ENCODE measurements at regions not wholly inside any gene's neighbourhood (a gene's known extent, or its start where the extent isn't known, plus 50 kb on each side); places are given as distances from the start of the nearest gene placed in this dataset.
A peak's percentile ranks its signal among the peaks of the same experiment; 100 is the strongest.

- no peaks in the 10 kb centered on the region for H4K20me1 ChIP-seq (ENCODE audit: low read length)
- CTCF ChIA-PET = interaction anchor here (0.9 kb wide), 1 partner anchor 13 kb away, joined by 6 read pairs; no protein-coding TSS in a partner anchor
- H3K9me2 ChIP-seq (replicated peaks; ENCODE audit: low read length) = no peaks in the 10 kb centered on the region
- no peaks in the 10 kb centered on the region for H3K27me3 ChIP-seq (ENCODE audit: low read length)
- no peak for DNase-seq
- no peaks in the 10 kb centered on the region for H3K79me2 ChIP-seq (ENCODE audit: low read length)
- ATAC-seq = no peak
- intact Hi-C loops (cut with micrococcal nuclease) = loop anchor here (2.0 to 5.0 kb wide), 2 partner anchors 32 to 59 kb away; no protein-coding TSS in a partner anchor
- peak overlapping the region; percentile 82 for H3K27ac ChIP-seq (ENCODE audit: low read length)
- TF ChIP-seq EZH2 (IDR thresholded peaks at IDR 0.05; ENCODE audit: low read length, unreplicated experiment) = no peak
- TF ChIP-seq CTCF (conservative IDR thresholded peaks at IDR 0.05; ENCODE audit: low read depth, low read length) = no peak
- no peak for TF ChIP-seq EZH2phosphoT487 (IDR thresholded peaks at IDR 0.05; ENCODE audit: borderline replicate concordance, low read length)
- no peaks in the 10 kb centered on the region for H3F3A ChIP-seq (ENCODE audit: low read length, unreplicated experiment)
- peak overlapping the region; percentile 21; the same call in 1 of the 2 replicates for H3K9ac ChIP-seq (ENCODE audit: low read length)
- no peak overlapping the region for H3K4me3 ChIP-seq (ENCODE audit: low read length)
- no peak overlapping the region for H3K4me2 ChIP-seq (ENCODE audit: low read length)
- H3K9me3 ChIP-seq (ENCODE audit: low read length) = no peaks in the 10 kb centered on the region
- peaks cover 18% of the 10 kb centered on the region for H3K4me1 ChIP-seq (ENCODE audit: insufficient read depth, low read length)
- no peak overlapping the region for H2AFZ ChIP-seq (ENCODE audit: low read length)
- no TSS peak for BruUV-seq (replicated peaks)
- H3K36me3 ChIP-seq (ENCODE audit: low read depth, low read length) = no peaks in the 10 kb centered on the region
- POLR2A ChIA-PET (ENCODE audit: unreplicated experiment) = no interaction called here
Measured at GRCh38 chr4:174436377-174436776, 85.9 kb downstream of the HPGD start.

DNA sequence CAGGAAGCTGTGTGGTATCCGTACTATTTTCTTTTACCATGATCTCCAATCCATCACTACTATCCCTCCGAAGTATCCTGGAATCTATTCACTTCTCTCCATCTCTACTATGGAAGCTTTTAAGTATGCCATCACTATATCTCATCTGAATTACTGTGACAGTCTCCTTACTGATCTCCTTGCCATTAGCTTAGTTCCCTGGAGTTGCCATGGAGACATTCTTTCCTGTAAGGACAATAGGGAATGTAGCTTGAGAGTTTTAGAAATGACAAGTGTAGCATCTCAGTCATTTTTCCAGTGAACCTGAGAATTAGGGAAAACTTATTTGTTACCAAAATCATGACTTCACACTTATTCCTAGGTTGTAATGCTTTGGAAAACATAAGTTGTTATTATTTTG is 86.3 kb downstream of the HPGD start:
- CTCF ChIA-PET = no interaction called here
- Histone ChIP-seq H3K27ac (ENCODE audit: low read length) (no peak overlapping the region), H3K9me2 (replicated peaks; ENCODE audit: low read length) (no peaks in the 10 kb centered on the region), H3K4me2 (ENCODE audit: low read length) (no peak overlapping the region), H4K20me1 (ENCODE audit: low read length) (no peaks in the 10 kb centered on the region), H3K79me2 (ENCODE audit: low read length) (no peaks in the 10 kb centered on the region), H3F3A (ENCODE audit: low read length, unreplicated experiment) (no peaks in the 10 kb centered on the region), H3K36me3 (ENCODE audit: low read depth, low read length) (no peaks in the 10 kb centered on the region), H3K9me3 (ENCODE audit: low read length) (no peaks in the 10 kb centered on the region), H2AFZ (ENCODE audit: low read length) (no peak overlapping the region), H3K4me1 (ENCODE audit: insufficient read depth, low read length) (peaks cover 18% of the 10 kb centered on the region), H3K9ac (ENCODE audit: low read length) (no peak overlapping the region), H3K27me3 (ENCODE audit: low read length) (no peaks in the 10 kb centered on the region), H3K4me3 (ENCODE audit: low read length) (no peak overlapping the region)
- no peak for TF ChIP-seq EZH2phosphoT487 (IDR thresholded peaks at IDR 0.05; ENCODE audit: borderline replicate concordance, low read length)
- TF ChIP-seq EZH2 (IDR thresholded peaks at IDR 0.05; ENCODE audit: low read length, unreplicated experiment) = no peak
- no peak for TF ChIP-seq CTCF (conservative IDR thresholded peaks at IDR 0.05; ENCODE audit: low read depth, low read length)
- ATAC-seq (no peak), DNase-seq (no peak)
- intact Hi-C loops (cut with micrococcal nuclease) = loop anchor here (2.0 to 5.0 kb wide), 2 partner anchors 31 to 59 kb away; no protein-coding TSS in a partner anchor
- POLR2A ChIA-PET (ENCODE audit: unreplicated experiment) = no interaction called here
- no TSS peak for BruUV-seq (replicated peaks)

DNA sequence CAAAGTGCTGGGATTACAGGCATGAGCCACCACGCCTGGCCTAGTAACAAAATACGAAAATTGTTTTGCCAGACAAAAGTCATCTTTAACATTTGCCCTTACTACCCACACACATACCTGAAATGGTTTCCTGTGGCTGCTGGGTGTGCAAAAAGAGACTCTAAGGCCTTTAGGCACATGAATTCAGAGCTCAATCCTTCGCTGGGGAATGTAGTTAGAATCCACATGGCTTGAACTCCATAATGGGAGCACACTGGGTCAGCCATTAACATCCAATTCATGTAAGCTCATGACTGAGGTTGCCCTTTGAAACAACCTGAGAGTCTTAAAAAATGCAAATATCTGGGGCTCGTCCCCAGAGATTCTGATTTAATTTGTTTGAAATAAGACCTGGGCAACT is 87.8 kb downstream of the HPGD start:
- DNase-seq (no peak), ATAC-seq (no peak)
- CTCF ChIA-PET = no interaction called here
- POLR2A ChIA-PET (ENCODE audit: unreplicated experiment) = no interaction called here
- intact Hi-C loops (cut with micrococcal nuclease) = no loop called here
- no peak for TF ChIP-seq EZH2phosphoT487 (IDR thresholded peaks at IDR 0.05; ENCODE audit: borderline replicate concordance, low read length)
- no peak for TF ChIP-seq CTCF (conservative IDR thresholded peaks at IDR 0.05; ENCODE audit: low read depth, low read length)
- no peak for TF ChIP-seq EZH2 (IDR thresholded peaks at IDR 0.05; ENCODE audit: low read length, unreplicated experiment)
- Histone ChIP-seq H4K20me1 (ENCODE audit: low read length) (no peaks in the 10 kb centered on the region), H3K36me3 (ENCODE audit: low read depth, low read length) (no peaks in the 10 kb centered on the region), H3F3A (ENCODE audit: low read length, unreplicated experiment) (no peaks in the 10 kb centered on the region), H3K4me3 (ENCODE audit: low read length) (no peak overlapping the region), H3K9me2 (replicated peaks; ENCODE audit: low read length) (no peaks in the 10 kb centered on the region), H3K4me2 (ENCODE audit: low read length) (no peak overlapping the region), H3K9ac (ENCODE audit: low read length) (no peak overlapping the region), H3K9me3 (ENCODE audit: low read length) (no peaks in the 10 kb centered on the region), H3K27ac (ENCODE audit: low read length) (no peak overlapping the region), H3K4me1 (ENCODE audit: insufficient read depth, low read length) (peaks cover 18% of the 10 kb centered on the region), H2AFZ (ENCODE audit: low read length) (no peak overlapping the region), H3K27me3 (ENCODE audit: low read length) (no peaks in the 10 kb centered on the region), H3K79me2 (ENCODE audit: low read length) (no peaks in the 10 kb centered on the region)
- no TSS peak for BruUV-seq (replicated peaks)

Measured in PC-3 (cell line).